ENCODE measurements at regions not wholly inside any gene's neighbourhood (a gene's known extent, or its start where the extent isn't known, plus 50 kb on each side); places are given as distances from the start of the nearest gene placed in this dataset.

GRCh38 chr12:24678436-24678835 is 270.5 kb downstream of the BCAT1 start:
- TF ChIP-seq, protein P1, sequence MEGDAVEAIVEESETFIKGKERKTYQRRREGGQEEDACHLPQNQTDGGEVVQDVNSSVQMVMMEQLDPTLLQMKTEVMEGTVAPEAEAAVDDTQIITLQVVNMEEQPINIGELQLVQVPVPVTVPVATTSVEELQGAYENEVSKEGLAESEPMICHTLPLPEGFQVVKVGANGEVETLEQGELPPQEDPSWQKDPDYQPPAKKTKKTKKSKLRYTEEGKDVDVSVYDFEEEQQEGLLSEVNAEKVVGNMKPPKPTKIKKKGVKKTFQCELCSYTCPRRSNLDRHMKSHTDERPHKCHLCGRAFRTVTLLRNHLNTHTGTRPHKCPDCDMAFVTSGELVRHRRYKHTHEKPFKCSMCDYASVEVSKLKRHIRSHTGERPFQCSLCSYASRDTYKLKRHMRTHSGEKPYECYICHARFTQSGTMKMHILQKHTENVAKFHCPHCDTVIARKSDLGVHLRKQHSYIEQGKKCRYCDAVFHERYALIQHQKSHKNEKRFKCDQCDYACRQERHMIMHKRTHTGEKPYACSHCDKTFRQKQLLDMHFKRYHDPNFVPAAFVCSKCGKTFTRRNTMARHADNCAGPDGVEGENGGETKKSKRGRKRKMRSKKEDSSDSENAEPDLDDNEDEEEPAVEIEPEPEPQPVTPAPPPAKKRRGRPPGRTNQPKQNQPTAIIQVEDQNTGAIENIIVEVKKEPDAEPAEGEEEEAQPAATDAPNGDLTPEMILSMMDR (IDR thresholded peaks at IDR 0.05), result no peak
- TF ChIP-seq EZH2phosphoT487 (IDR thresholded peaks at IDR 0.05) (no peak), EZH2 (IDR thresholded peaks at IDR 0.05) (no peak)

All from neural progenitor cell (in vitro differentiated cells).